Type B pancreatic cell (in vitro differentiated cells): ENCODE measurements at regions not wholly inside any gene's neighbourhood (a gene's known extent, or its start where the extent isn't known, plus 50 kb on each side); places are given as distances from the start of the nearest gene placed in this dataset.
"Not testable (repeated sequence)": the region's sequence is repeated elsewhere in the genome, so short reads cannot be mapped to it uniquely, and the experiment has no call there.

Experiments
- DNase-seq: peaks from one replicate; pipeline ENCODE4 v3.0.0; 2021; ENCODE audit warnings: mixed read lengths; ENCODE audit not compliant: unreplicated experiment; ENCODE audit errors: extremely low spot score
- H3K27ac Mint-ChIP-seq: 2 replicates; pipeline ENCODE4 v1.8.0; 2021; ENCODE audit warnings: mild to moderate bottlenecking, mixed read lengths
- H3K27me3 Mint-ChIP-seq: 2 replicates; pipeline ENCODE4 v1.8.0; 2021; ENCODE audit warnings: mixed read lengths
- H3K36me3 Mint-ChIP-seq: 2 replicates; pipeline ENCODE4 v1.8.0; 2021; ENCODE audit warnings: mixed read lengths
- H3K4me1 Mint-ChIP-seq: one replicate; pipeline ENCODE4 v1.8.0; 2021; ENCODE audit warnings: mixed read lengths; ENCODE audit not compliant: unreplicated experiment
- H3K4me3 Mint-ChIP-seq: 2 replicates; pipeline ENCODE4 v1.8.0; 2021; ENCODE audit warnings: mild to moderate bottlenecking, mixed read lengths
- H3K9me3 Mint-ChIP-seq: 2 replicates; pipeline ENCODE4 v1.8.0; 2021; ENCODE audit warnings: mixed read lengths
- CTCF ChIP-seq: fragments of 200-600 bp; sonication (generic); conservative IDR thresholded peaks from 2 replicates; pipeline ENCODE4 v1.5.0; 2021; ENCODE audit warnings: antibody characterized with exemption, mild to moderate bottlenecking

GRCh38 chr4:189654396-189654795 is 286.3 kb upstream of the FRG1 start:
- not testable (repeated sequence) for H3K4me3 Mint-ChIP-seq, H3K27ac Mint-ChIP-seq, DNase-seq, H3K27me3 Mint-ChIP-seq, H3K36me3 Mint-ChIP-seq, H3K9me3 Mint-ChIP-seq, H3K4me1 Mint-ChIP-seq

- not testable (repeated sequence) for H3K27me3 Mint-ChIP-seq, H3K9me3 Mint-ChIP-seq, DNase-seq, H3K4me3 Mint-ChIP-seq, H3K36me3 Mint-ChIP-seq, H3K4me1 Mint-ChIP-seq, H3K27ac Mint-ChIP-seq
Measured at GRCh38 chr4:189655817-189656216, 284.9 kb upstream of the FRG1 start.

- no peak overlapping the region for H3K27ac Mint-ChIP-seq
- H3K4me3 Mint-ChIP-seq, result no peak overlapping the region
- H3K36me3 Mint-ChIP-seq, result no peaks in the 10 kb centered on the region
- no peak for TF ChIP-seq CTCF
- no peak for DNase-seq
- H3K27me3 Mint-ChIP-seq, result no peaks in the 10 kb centered on the region
- no peaks in the 10 kb centered on the region for H3K4me1 Mint-ChIP-seq
- peaks cover 3% of the 10 kb centered on the region for H3K9me3 Mint-ChIP-seq
Measured at GRCh38 chr4:189656641-189657040, 284.0 kb upstream of the FRG1 start.

GRCh38 chr4:189658259-189658658 is 282.4 kb upstream of the FRG1 start:
- H3K4me3 Mint-ChIP-seq, H3K4me1 Mint-ChIP-seq, DNase-seq, H3K27me3 Mint-ChIP-seq, H3K27ac Mint-ChIP-seq, H3K9me3 Mint-ChIP-seq, H3K36me3 Mint-ChIP-seq: not testable (repeated sequence)

- H3K9me3 Mint-ChIP-seq, H3K4me1 Mint-ChIP-seq, H3K36me3 Mint-ChIP-seq, H3K27me3 Mint-ChIP-seq, H3K4me3 Mint-ChIP-seq, H3K27ac Mint-ChIP-seq, DNase-seq: not testable (repeated sequence)
Measured at GRCh38 chr4:189658831-189659230, 281.8 kb upstream of the FRG1 start.

- no peak for TF ChIP-seq CTCF
- Mint-ChIP-seq H3K27me3 (no peaks in the 10 kb centered on the region), H3K4me1 (no peaks in the 10 kb centered on the region), H3K9me3 (peaks cover 3% of the 10 kb centered on the region), H3K36me3 (no peaks in the 10 kb centered on the region), H3K4me3 (no peak overlapping the region), H3K27ac (no peak overlapping the region)
- DNase-seq, result no peak
Measured at GRCh38 chr4:189659287-189659686, 281.4 kb upstream of the FRG1 start.

GRCh38 chr4:189660722-189661360 is 279.8 kb upstream of the FRG1 start:
- no peak overlapping the region for H3K4me3 Mint-ChIP-seq
- no peaks in the 10 kb centered on the region for H3K27me3 Mint-ChIP-seq
- H3K36me3 Mint-ChIP-seq, result no peaks in the 10 kb centered on the region
- no peak overlapping the region for H3K27ac Mint-ChIP-seq
- TF ChIP-seq CTCF, result no peak
- DNase-seq, result no peak
- H3K4me1 Mint-ChIP-seq, result no peaks in the 10 kb centered on the region
- peaks cover 3% of the 10 kb centered on the region for H3K9me3 Mint-ChIP-seq

GRCh38 chr4:189664693-189665250 is 275.9 kb upstream of the FRG1 start:
- Mint-ChIP-seq H3K36me3 (no peaks in the 10 kb centered on the region), H3K27me3 (no peaks in the 10 kb centered on the region), H3K4me1 (no peaks in the 10 kb centered on the region), H3K27ac (no peak overlapping the region), H3K9me3 (peaks cover 4% of the 10 kb centered on the region), H3K4me3 (no peak overlapping the region)
- no peak for DNase-seq
- TF ChIP-seq CTCF, result no peak

GRCh38 chr4:189665712-189666305 is 274.9 kb upstream of the FRG1 start:
- not testable (repeated sequence) for H3K27ac Mint-ChIP-seq, H3K9me3 Mint-ChIP-seq, H3K36me3 Mint-ChIP-seq, DNase-seq, H3K4me3 Mint-ChIP-seq, H3K27me3 Mint-ChIP-seq, H3K4me1 Mint-ChIP-seq

- H3K27me3 Mint-ChIP-seq, H3K27ac Mint-ChIP-seq, H3K36me3 Mint-ChIP-seq, DNase-seq, H3K4me1 Mint-ChIP-seq, H3K9me3 Mint-ChIP-seq, H3K4me3 Mint-ChIP-seq: not testable (repeated sequence)
Measured at GRCh38 chr4:189667386-189667785, 273.3 kb upstream of the FRG1 start.
